WTC11 (cell line): ENCODE measurements at regions not wholly inside any gene's neighbourhood (a gene's known extent, or its start where the extent isn't known, plus 50 kb on each side); places are given as distances from the start of the nearest gene placed in this dataset.

ENCODE experiments used
- FOXP1 ChIP-seq: sonication (generic); formaldehyde crosslinking; IDR thresholded peaks from 2 replicates; pipeline ENCODE4 v1.8.0; 2022; ENCODE audit warnings: missing genetic modification reagents, mild to moderate bottlenecking, moderate library complexity, borderline replicate concordance
- SMAD3 ChIP-seq: sonication (generic); formaldehyde crosslinking; IDR thresholded peaks from 2 replicates; pipeline ENCODE4 v1.8.0; 2022; ENCODE audit warnings: missing genetic modification reagents, mild to moderate bottlenecking, borderline replicate concordance
- ZNF263 ChIP-seq: sonication (generic); formaldehyde crosslinking; IDR thresholded peaks from 2 replicates; pipeline ENCODE4 v1.8.1; 2022; ENCODE audit warnings: low read depth, mild to moderate bottlenecking, moderate library complexity, missing genetic modification reagents
- TF ChIP-seq, protein P1 (sequence below): fragments of 200-600 bp; IDR thresholded peaks from 2 replicates; pipeline ENCODE4 v1.8.0; 2022; ENCODE audit warnings: antibody characterized with exemption
- TF ChIP-seq, protein P2 (sequence below): sonication (generic); formaldehyde crosslinking; IDR thresholded peaks from 2 replicates; pipeline ENCODE4 v1.8.1; 2022; ENCODE audit warnings: mild to moderate bottlenecking, missing genetic modification reagents, moderate library complexity, borderline replicate concordance
- TF ChIP-seq, protein P3 (sequence below): sonication (generic); formaldehyde crosslinking; IDR thresholded peaks from 2 replicates; pipeline ENCODE4 v1.8.1; 2023; ENCODE audit warnings: mild to moderate bottlenecking, missing genetic modification reagents, moderate library complexity
- TF ChIP-seq, protein P4 (sequence below): sonication (generic); formaldehyde crosslinking; IDR thresholded peaks from 2 replicates; pipeline ENCODE4 v1.8.0; 2022; ENCODE audit warnings: mild to moderate bottlenecking, missing genetic modification reagents

DNA sequence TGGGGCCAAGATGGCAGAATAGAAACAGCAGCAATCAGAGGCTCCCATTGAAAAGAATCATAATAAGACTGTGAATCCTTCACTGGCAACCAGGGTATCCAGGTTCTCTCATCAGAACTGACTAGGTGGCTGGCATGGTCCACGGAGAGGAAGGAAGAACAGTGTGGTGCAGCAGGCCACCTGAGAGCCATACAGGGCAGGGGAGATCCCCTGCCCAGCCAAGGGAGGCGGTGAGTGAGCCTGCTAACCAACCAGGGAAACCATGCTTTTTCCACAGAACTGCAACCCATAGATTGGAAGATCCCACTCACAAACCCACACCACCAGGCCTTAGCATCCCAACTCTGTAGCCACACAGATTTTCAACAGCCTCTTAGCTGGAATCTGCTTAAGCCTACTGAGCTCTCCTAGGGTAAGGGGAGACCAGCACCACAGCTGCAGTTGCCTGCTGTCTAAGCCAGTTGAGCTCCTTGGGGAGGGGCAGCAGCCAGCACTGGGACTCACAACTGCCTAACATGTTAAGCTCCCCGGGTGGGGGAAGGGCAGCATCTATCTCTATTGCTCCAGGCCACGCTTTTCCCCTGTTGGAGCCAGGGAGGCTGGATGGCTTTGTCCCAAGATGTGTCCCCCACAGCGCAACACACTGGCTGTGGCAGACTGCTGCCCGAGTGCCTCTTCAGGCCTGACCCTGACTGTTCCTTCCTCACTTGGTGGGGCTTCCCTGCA, 342.6 kb upstream of the CCDC196 start:
- TF ChIP-seq, protein P1, sequence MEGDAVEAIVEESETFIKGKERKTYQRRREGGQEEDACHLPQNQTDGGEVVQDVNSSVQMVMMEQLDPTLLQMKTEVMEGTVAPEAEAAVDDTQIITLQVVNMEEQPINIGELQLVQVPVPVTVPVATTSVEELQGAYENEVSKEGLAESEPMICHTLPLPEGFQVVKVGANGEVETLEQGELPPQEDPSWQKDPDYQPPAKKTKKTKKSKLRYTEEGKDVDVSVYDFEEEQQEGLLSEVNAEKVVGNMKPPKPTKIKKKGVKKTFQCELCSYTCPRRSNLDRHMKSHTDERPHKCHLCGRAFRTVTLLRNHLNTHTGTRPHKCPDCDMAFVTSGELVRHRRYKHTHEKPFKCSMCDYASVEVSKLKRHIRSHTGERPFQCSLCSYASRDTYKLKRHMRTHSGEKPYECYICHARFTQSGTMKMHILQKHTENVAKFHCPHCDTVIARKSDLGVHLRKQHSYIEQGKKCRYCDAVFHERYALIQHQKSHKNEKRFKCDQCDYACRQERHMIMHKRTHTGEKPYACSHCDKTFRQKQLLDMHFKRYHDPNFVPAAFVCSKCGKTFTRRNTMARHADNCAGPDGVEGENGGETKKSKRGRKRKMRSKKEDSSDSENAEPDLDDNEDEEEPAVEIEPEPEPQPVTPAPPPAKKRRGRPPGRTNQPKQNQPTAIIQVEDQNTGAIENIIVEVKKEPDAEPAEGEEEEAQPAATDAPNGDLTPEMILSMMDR: no peak
- TF ChIP-seq SMAD3 (CRISPR knock-in tag) (no peak), ZNF263 (CRISPR knock-in tag) (no peak), FOXP1 (CRISPR knock-in tag) (no peak)
- TF ChIP-seq, protein P2, sequence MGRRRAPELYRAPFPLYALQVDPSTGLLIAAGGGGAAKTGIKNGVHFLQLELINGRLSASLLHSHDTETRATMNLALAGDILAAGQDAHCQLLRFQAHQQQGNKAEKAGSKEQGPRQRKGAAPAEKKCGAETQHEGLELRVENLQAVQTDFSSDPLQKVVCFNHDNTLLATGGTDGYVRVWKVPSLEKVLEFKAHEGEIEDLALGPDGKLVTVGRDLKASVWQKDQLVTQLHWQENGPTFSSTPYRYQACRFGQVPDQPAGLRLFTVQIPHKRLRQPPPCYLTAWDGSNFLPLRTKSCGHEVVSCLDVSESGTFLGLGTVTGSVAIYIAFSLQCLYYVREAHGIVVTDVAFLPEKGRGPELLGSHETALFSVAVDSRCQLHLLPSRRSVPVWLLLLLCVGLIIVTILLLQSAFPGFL: no peak
- TF ChIP-seq, protein P3, sequence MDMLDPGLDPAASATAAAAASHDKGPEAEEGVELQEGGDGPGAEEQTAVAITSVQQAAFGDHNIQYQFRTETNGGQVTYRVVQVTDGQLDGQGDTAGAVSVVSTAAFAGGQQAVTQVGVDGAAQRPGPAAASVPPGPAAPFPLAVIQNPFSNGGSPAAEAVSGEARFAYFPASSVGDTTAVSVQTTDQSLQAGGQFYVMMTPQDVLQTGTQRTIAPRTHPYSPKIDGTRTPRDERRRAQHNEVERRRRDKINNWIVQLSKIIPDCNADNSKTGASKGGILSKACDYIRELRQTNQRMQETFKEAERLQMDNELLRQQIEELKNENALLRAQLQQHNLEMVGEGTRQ (CRISPR knock-in tag): no peak
- TF ChIP-seq, protein P4, sequence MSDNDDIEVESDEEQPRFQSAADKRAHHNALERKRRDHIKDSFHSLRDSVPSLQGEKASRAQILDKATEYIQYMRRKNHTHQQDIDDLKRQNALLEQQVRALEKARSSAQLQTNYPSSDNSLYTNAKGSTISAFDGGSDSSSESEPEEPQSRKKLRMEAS (CRISPR knock-in tag): no peak
